ENCODE measurements at regions not wholly inside any gene's neighbourhood (a gene's known extent, or its start where the extent isn't known, plus 50 kb on each side); places are given as distances from the start of the nearest gene placed in this dataset.

DNA sequence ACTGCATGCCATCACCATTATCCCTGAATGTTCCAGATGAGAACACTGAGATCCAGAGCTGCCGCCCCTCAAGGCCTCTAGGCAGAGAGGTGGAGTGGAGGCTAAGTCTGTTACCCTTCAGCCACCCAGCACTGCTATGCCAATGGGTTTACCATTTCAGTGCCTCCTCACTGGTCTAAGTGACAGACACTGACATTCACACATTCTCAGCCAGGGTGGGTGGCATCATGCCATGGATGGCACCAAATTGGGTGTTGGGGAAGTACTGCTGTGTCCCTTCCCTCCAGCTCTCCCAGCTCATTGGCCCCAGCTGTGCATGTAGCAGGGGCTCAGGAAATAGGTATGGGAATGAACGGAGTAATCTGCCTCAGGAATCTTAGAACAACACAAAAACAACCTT is 96.8 kb upstream of the PLET1 start:
- no peak for DNase-seq (ENCODE audit: low read depth)

DNA sequence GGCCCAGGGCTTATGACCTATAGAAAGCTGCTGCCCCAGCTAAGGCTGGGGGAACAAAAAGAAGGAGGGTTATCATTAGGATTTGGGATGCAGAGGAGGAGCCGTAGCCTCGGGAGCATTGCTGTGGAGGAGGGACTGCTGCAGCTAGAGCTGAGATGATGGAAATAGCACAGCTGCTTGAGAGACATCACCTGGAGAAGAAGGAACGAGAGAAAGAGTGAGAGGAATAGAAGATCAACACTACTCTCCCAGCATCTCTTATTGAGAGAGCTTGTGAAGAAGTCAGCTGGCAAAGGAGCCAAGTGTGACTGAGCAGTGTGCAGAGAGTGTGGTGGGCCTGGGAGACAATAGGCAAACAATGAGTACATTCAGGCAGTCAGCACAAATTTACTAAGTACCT is 100.7 kb upstream of the PLET1 start:
- DNase-seq (ENCODE audit: low read depth), result no peak

DNA sequence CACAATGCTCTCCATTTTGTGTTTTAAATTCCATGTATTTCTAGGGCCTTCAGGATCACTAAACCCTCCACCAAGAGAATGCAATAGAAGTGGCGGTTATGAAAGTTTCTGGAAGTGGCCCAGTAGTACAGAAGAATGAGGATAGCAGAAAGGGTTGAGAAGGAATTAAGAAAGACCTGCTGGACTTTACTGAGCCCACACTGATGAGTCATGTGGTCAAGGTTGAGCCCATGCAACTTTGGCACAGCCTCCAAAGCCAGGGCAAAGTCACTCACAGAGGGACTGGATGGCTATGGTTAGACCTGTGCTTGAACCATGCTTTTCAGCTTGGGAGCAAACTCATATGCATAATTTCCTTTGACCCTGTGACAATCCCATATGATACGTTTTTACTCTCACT is 102.9 kb upstream of the PLET1 start:
- DNase-seq (ENCODE audit: low read depth), result no peak

DNA sequence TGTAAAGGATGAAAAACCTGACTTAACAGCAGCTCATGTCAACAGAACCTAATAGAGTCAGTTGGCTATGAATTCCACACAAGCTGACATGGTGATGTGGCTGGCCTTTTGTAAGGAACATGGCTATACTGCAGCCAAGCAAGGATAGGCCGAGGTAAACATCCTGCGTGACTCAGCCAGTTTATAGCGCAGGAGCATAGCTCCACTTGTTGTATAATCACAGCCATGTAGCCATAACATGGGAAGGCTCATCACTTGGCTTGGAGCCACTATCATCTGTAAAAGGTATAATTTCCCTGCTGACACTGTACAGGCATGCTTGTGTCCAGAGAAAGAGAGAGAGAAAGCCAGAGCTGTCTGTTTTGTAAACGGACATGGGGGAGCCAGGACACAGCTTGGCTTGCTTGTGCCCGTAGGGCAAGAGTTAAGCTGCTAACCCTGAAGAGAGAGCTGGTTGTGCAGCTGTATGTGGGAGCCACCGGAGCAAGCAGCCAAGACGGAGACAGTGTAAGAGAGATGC is 104.4 kb upstream of the PLET1 start:
- no peak for DNase-seq (ENCODE audit: low read depth)

DNA sequence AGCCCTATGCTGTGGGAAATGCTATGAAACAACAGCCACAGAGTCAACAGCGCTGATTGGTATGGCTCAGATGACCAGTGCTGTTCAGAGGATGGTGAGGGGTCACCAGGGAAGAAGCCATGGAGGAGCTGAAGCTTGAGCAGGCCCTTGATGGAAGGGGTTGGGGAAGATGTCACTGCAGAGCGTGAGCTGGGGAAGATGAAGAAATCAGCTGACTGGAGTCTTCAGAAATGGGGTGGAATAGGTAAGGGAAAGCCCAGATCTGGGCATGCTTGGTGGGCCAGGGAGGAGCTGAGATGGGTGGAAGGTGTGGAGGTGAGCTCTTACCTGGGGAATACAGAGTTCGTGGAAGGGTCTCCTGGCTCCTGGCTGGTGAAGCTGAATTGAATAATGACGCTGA is 105.4 kb upstream of the PLET1 start:
- DNase-seq (ENCODE audit: low read depth), result no peak

DNA sequence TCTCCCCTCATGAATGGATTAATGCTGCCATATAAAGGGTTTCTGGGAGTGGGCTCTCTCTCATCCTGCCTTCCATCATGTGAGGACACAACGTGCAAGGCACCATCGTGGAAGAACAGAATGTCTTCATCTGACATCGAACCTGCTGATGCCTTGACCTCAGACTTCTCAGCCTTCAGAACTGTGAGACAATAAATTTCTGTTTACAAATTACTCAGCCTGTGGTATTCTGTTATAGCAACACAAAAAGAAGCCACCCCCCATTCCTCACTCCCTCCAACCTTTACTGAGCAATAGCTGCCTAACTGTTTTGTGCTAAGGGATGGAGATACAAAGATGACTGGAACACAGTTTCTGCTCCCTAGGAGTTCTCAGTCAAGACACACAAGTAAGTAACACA is 106.1 kb upstream of the PLET1 start:
- no peak for DNase-seq (ENCODE audit: low read depth)

DNA sequence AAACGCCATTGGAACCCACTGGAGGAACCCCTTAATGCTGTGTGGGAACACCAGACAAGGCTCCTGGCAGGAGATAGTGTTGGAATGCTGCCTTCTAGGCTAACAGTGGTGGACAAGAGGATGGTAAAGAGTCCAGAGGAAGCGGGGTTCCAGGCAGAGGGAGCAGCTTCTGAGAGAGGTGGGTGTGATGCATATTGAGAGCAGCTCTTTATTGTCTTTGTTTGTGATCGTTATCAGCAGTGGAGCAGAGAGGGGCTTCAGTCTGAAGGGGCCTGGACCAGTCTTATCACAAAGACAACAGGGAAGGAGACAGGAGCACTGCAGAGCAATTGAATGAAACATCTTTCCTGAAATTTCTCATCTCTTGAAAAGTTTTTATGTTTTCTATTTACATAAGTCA is 106.8 kb upstream of the PLET1 start:
- DNase-seq (ENCODE audit: low read depth), result no peak

DNA sequence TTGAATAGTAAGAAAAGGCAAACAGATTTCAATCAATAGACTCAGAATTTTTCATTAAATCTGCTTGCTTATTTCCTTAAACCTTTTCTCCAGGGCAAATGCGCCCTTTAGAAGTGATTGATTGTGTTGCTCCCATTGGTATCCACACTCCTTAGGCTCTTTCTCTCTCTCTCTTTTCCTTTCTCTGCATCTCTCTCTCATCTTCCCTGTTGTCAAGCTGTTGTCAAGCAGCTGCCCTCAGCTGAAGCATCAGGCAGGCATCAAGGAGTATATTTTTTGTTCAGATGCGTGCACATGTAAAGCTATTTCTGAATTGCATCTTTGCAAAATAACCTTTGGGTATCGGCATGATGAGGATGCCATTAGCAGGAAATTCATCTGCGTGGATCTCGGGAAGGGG is 107.2 kb upstream of the PLET1 start:
- DNase-seq (ENCODE audit: low read depth), result no peak

DNA sequence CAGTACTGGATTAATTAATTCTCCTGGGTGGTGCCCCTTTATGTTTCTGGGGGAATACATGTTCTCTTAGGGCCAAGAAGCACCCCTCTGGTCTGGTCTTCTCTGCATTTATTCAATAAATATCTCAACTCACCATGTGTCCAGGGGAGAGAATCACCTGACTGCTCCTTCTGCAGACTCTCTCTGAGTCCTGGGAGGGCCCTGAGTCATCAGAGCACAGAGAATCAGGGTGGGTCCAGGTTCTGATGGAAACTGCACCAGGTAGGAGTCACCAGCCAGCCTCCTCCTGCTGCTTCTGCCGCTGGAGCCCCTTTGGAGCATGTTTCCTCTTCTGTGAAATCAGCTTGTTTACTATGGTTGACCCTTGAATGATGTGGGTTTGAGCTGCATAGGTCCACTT is 107.7 kb upstream of the PLET1 start:
- DNase-seq (ENCODE audit: low read depth), result no peak

DNA sequence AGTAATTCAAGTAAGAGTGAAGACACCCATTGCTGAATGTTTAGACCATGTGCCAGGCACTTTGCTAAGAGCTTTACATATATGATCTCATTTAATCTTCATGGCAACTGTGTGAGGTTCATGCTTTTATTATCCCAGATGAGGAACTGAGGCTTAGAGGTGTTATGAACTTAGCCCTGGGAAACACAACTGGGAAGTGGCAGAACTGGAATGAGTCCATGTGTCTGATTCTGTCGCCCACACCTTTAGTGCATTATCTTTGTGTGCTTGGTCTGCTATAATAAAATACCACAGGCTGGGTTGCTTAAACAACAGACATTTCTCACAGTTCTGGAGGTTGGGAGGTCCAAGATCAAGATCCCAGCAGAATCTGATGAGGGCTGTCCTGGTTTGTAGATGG is 108.7 kb upstream of the PLET1 start:
- no peak for DNase-seq (ENCODE audit: low read depth)

DNA sequence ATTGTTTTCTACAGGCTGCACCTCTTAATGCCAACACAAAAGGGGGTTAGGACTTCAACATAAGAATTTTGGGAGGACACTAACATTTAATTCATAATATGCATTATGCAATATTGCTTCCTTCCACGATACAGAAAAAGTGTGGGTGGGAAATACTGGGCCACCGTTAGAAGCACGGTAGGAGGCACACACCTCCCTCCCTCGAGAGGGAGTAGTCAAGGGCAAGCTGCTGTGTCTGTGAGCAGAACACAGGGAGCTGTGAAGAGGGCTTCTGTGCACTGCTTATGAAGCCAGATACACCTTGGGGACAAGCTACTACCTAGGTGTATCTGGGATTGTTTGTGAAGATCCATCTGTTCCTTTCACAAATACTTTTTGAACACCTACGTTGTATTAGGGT is 109.3 kb upstream of the PLET1 start:
- DNase-seq (ENCODE audit: low read depth), result no peak

DNA sequence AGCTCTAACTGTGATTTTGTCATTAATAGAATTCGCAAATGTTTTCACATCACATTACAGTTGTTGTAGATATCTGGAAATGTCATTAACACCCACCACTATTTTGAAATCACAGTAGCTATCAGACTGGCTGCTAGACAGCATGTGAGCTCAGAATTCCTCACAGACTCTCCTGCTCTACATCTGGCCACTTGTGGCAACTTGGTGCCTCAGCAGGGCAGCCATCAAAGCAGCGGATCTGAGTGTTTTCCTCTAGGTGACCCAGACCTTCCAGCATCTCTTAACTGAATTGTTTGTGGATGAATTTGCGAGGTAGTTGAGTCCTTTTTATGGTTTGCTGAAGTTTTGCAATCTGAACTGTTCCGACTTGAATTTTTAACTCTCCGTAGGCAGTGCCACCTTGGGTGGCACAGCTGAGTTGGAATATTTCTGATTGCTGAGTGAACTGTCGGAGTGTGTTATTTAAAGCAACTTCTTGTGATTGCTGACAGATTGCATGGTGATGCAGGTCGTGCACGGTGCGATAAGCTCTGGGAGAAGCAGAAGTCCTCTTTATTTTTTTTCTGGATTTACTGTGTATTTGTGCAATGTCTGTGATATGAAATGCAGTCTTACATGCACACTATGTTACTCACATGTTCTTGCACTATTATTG is 114.0 kb upstream of the PLET1 start:
- DNase-seq (ENCODE audit: low read depth), result no peak

DNA sequence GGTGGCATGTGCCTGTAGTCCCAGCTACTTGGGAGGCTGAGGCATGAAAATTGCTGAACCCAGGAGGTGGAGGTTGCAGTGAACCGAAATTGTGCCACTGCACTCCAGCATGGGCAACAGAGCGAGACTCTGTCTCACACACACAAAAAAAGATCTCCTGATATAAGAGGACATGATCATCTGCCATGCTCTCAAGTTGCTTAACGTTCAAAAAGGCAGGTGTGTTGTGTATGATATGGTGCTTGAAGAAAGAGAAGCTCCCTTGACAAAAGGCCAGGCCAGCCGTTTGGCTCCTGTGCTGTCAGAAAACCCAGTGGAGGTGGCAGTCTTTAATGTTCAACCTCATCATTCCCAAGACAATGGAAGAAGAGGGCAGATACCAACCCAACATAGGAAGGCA is 117.3 kb upstream of the PLET1 start:
- no peak for DNase-seq (ENCODE audit: low read depth)

DNA sequence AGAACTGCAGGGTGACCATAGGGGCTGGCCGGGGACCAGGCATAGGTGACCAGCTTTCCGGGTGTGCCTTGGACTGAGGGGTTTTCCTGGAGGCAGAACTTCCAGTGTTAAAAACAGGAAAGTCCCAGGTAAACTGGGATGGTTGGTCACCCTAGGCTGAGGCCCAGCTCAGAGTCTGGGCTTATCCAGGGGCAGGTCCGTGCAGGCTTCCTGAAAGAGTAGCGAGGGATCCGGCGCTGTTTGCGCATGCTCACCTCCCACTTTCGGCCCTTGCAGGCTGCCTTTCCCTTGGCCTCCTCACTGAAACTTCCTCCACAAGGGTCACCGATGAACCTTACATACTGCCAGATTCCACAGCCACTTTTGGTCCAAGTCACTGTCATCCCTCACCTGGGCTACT is 119.8 kb upstream of the PLET1 start:
- DNase-seq (ENCODE audit: low read depth), result no peak

DNA sequence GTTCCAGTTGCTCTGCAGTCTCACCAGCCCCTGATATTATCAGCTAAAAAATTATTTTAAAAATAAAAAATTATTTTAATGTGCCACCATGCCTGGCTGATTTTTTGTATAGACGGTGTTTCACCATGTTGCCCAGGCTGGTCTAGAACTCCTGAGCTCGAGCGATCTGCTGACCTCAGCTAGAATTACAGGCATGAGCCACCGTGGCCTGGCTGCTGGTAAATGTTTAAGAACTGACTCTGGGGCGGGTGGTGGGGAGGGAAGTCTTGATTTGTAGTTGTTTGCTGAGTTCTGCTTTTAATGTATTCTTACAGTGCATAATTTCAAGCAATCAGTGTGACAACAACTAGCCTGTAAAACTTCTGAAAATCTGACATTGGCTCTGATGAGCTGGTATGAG is 120.9 kb upstream of the PLET1 start:
- DNase-seq (ENCODE audit: low read depth), result no peak

DNA sequence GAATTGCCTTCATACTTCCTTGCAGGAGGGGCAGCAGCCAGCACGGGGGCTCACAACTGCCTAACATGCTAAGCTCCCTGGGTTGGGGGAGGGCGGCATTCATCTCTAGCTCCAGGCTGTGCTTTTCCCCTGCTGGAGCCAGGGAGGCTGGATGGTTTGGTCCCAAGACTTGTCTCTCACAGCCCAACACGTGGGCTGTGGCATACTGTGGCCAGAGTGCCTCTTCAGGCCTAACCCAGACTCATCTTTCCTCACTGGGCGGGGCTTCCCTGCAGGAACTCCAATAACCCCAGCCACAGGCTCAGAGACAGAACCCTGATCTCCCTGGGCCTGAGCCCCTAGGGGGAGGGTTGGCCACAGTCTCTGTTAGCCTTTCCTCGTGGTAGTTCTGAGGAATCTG is 121.9 kb upstream of the PLET1 start:
- no peak for DNase-seq (ENCODE audit: low read depth)

DNA sequence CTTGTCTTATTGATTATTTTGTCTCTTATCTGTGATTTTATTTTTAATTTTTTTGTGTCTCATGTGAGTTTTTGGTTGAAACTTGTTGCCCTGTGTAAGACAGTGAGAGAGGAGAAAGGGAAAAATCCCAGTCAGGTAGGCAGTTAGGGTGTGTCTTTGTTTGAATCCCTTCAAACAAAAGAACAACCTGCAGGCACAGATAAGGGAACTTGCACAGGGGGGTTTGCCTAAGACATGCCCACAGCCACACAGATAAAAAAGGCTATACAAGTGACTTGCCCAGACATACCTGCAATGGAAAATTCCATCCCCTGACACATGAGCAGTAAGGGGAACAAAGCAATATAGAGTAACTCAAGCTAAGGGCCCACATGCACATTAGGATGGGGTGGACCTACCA is 127.8 kb upstream of the PLET1 start:
- no peak for DNase-seq (ENCODE audit: low read depth)

DNA sequence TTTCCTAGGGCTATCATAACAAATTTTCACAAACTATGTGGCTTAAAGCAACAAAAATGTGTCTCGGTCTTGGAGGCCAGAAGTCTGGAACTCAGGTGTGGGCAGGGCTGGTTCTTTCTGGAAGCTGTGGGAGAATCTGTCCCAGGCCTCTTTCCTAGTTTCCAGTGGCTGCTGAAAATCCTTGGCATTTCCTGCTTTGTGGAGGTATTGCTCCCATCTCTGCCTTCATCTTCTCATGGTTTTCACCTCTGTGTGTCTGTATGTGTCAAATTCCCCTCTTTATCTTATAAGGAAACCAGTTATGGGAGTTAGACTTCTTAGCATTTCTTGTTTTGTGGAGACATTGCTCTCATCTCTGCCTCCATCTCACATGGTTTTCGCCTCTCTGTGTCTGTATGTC is 130.4 kb upstream of the PLET1 start:
- no peak for DNase-seq (ENCODE audit: low read depth)

DNA sequence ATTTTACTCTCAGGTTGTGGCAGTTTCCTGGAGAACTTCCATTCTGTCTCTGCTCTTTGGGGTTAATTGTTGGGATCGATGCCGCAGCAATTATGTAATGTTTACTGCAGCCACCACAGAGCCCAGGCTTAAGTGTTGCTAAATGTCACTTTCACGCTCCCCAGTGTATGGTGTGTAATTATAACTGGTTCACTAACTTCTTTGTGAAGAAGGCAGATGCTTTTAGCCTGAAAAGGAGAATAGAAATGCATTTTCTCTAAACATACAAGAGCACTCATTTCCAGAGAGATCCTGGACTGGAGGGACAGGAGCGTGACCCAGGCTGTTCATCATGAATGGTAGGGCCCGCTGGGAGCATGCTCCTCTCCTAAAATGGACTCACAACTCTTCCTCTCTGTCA is 132.2 kb upstream of the PLET1 start:
- DNase-seq (ENCODE audit: low read depth), result no peak

DNA sequence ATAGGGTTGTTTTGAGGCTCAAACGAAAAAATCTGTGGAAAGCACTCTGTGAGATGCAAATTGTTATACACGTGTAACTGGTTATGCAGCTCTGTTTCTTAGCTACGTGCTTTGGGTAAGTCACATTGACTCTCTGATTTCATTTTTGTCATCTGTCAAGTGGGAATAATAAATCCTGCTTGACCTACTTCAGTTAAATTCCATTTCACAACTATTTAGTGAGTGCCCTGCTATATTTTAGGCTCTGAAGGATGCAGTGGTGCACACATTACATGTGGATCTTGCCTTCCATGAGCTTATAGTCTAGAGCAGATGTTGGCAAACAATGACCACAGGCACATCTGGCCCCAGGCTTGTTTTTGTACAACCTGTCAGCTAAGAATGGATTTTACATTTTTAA is 133.6 kb upstream of the PLET1 start:
- no peak for DNase-seq (ENCODE audit: low read depth)

DNA sequence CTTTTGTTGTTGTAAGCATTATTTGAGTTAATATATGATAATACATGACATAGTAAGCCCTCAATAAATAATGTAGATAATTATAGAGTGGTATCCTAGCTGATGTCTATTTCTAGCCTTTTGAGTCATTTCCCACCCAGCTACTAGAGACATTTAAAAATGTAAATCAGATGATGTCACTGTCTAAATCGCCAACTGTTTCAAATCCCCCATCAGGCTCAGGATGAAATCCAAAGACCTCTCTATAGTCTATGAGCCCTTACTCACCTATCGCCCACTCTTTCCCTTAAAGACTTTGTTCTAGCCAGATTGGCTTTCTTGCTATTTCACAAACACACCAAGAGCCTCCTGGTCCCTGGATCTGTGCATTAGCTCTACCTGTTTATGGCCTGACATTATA is 135.4 kb upstream of the PLET1 start:
- no peak for DNase-seq (ENCODE audit: low read depth)

DNA sequence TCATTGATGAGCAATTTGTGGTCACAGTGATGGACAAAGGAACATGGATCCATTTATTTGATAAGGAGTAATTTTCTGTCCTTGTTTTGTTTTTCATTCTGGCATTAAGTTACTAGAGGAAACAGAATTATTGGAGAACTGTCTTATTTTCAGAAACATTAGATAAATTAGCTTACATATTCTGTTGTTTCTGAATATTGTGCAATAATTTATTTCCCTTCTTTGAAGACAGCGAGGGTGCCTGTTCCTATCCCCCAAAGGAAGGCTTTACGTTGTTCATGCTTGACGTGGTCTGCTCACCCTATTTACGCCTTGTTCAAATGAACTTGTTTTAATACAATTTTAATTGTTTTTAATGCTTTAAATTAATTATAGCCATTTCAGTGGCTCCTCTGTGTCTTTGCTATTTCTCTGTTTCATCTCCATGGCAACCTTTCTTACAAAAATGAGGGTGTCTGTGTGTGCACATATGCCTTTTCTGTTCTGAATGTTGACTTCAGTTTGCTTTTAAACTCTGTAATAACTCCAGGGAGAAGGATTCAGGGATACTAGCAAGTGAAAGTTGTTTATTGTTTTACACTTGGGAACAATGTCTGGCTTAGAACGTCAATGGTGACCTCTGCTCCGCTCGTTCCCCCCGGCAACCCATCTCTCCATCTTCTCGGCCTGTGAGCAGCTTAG is 138.3 kb upstream of the PLET1 start:
- no peak for DNase-seq (ENCODE audit: low read depth)

DNA sequence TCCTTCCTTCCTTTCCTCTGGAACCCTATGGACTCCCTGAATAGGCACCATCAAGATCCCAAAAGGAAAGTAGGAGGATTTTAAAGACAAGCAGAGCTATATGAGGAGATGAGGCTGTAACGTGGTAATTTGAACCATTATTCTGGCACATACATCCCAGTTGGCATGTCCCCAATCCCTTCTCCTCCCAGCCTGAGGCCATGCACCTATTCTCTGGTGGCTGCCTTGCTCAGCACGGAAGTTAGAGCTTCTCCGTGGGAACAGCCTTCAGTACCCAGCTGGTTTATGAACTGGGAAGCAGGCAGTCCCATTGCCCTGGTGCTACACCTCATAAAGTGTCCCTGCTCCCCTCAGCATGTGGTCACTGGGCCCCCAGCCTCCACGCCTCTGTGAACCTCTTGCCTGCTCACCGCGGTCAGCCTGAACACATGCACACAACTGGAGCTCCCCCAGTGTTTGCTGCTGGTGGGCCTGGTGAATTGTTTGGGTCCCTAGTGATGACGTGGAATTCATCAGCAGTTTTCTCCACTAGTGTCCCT is 139.9 kb upstream of the PLET1 start:
- DNase-seq (ENCODE audit: low read depth), result no peak

Measured in stromal cell of bone marrow (primary cell).